ENCODE measurements at regions not wholly inside any gene's neighbourhood (a gene's known extent, or its start where the extent isn't known, plus 50 kb on each side); places are given as distances from the start of the nearest gene placed in this dataset.

DNA sequence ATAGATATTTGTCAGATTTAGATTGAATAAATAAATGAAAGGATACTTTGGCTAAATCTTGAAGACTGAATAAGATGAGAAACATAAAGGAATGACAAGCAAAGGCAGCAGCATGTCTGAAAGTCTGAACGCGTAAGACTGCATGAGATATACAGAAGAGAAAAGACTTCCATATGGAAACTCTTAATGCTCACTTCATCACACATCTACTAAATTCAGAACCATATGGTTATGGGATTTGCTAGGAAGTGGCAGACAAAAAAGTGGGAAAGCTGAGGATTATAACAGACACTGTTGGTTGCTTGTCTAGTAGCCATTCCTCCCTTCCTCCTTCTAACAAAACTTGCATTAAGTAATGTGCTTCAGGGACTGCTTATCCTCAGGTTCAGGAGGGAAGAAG is 446.7 kb downstream of the KCTD12 start:
- DNase-seq (ENCODE audit: low spot score) = no peak

DNA sequence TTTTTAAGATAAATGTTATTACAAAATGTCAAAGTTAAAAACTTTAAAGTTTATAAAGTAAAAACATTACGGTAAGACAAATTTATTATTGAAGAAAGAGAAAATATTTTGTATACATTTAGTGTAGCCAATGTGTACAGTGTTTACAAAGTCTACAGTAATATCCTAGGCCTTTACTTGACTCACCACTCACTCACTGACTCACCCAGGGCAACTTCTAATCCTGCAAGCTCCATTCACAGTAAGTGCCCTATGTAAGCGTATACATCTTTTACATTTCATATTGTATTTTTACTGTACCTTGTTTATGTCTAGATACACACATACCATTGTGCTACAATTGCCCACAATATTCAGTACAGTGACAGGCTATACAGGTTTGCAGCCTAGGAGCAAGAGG is 448.2 kb downstream of the KCTD12 start:
- no peak for DNase-seq (ENCODE audit: low spot score)

DNA sequence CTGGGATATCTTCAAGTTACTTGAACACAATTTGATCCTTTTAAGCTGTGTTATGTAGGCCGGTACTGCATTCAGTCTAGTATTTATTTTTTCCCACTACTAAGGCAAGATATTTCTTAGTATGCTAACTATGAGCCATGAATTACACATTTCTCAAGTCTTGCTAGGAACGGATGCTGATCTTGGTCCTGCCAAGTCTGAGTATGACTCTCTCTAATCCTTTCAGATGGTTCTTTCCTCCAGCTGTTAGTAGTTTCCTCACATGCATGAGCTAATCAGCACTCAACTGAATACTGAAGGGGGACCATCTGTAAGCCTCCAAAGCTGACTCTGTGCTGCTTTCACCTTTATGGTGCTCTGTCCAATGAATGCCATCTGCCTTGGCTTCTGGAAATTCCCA is 460.3 kb downstream of the KCTD12 start:
- no peak for DNase-seq (ENCODE audit: low spot score)

DNA sequence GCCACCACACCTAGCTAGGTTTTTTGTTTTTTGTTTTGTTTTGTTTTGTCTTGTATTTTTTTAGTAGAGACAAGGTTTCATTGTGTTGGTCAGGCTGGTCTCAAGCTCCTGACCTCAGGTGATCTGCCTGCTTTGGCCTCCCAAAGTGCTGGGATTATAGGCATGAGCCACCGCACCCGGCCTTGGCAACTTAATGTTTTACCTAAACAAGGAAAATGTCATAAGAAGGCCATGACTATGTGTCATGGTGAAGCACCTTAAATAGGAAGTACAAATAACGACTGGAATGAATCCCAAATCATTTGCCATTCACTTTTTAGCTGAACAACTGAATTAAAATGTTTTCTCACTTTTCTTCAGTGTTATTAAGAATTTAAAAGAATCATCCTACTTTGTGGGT is 465.2 kb downstream of the KCTD12 start:
- no peak for DNase-seq (ENCODE audit: low spot score)

DNA sequence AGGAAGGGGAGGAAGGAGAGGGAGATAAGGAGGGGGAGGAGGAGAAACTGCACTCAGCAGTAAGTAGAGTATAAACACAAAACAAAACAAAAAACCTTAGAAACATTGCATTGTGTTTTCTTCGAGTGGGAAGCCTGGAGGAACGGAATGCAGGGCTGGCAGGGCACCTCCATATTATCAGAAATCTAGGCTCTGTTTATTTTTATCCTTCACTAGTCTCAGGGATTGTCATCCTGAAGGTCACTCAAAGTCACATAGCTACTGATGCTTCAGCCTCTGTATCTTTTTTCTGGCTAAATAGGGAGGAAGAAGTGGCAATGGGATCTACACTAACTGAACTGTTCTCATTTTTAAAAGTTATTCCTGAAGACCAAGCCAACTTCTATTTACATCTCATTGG is 467.8 kb downstream of the KCTD12 start:
- DNase-seq (ENCODE audit: low spot score) = no peak

DNA sequence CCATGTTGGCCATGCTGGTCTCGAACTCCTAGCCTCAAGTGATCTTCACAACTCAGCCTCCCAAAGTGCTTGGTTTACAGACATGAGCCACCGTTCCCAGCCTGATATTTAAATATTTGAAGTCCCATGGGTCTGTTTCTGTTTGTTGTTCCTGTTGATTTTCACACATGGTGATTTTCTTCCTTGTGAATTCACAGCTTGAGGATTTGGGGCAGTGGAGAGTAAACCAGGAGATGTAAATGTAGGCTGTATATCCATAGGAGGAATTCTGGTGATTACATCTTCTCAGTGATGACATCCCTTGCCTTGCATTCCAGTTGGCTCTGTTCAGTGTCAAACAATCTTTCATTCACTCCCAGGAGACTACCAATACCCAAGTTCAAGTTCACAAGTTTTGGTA is 471.9 kb downstream of the KCTD12 start:
- DNase-seq (ENCODE audit: low spot score) = no peak

DNA sequence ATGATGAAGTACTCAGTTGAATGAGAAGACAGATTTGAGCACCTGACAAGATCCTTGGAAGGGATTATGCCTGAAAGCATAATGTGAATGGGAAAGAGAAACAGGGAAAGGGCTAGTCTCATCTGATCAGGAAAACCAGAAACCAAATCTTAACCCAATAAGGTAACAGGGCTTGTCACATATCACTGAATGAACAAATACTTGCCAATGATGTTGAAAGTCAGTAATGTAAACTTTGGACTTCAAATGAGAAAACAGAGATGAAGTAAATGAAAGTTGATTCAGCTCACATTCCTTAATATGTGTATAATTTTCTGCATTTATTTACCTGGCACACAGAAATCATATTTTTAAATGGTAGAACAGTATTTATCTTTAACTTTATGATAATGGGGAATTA is 480.0 kb downstream of the KCTD12 start:
- no peak for DNase-seq (ENCODE audit: low spot score)

DNA sequence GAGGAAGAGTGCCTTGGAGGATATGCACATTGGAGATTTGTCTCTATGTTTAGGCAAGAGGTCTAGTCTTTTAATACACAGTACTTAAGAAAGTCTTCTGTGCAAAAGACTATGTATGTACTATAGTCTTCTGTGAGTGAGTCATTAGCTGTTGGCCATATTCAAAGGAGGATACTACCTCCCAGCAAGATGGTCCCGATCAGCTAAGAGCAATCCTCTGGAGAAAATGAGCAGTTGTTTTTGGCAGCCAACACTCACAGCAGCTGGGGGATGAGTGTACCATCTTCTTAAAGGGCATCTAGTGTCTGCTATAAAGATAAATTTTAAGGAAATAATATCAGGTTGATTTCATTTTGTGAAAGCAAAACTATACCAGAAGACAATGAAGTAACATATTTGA is 487.8 kb downstream of the KCTD12 start:
- no peak for DNase-seq (ENCODE audit: low spot score)

DNA sequence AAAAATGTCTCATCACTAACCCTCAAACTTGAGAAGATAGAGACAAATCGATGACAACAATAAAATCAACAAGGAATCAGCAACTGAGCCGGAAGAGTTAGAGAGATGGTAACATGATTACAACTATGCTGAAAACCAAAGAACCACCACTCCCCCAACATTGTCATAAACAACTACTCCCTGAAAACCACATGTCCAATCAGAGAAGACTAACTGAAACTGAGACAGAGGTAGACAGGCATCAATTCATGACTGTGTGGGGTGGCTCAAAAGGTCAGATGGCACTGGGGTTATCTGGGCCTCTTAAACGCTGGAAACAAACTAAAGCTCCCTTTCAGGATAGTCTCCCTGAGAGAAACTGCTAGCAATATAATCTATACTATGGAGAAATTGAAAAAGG is 488.8 kb downstream of the KCTD12 start:
- DNase-seq (ENCODE audit: low spot score) = peak; percentile 26

DNA sequence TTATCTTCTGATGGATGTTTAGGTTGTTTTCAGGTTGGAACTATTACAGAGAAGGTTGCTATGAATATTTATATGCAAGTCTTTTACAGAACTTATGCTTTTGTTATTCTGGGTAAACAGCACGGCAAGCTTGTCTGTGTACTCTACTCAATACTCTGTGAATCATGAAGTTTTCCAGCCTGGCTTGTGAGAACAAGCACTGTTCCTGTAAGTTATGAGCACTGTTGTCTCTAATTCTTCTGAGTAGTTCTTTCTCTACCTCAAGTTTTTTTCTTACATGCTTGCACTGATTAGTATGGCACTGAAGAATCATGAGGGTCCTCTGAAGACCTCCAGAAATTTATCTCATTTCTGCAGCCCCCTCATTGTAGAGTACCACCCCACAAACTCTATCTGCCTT is 496.9 kb downstream of the KCTD12 start:
- no peak for DNase-seq (ENCODE audit: low spot score)

DNA sequence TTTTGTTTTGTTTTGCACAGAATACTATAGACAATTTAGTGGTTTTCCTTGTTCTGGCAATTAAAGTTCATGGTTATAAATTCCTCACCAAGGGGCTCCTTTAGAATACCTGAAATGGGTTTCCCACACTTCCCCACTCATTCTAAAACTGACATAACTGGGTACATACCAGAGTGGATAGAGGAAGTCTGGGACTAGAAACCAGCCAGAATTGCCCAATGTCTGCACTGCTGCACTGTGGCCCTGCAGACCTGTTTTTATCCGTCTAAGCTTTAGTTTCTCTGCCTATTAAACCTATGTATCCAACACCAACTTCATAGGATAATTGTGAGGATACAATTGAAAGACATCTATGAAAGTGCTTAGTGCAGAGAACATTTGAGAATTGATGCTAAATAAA is 498.6 kb downstream of the KCTD12 start:
- no peak for DNase-seq (ENCODE audit: low spot score)

DNA sequence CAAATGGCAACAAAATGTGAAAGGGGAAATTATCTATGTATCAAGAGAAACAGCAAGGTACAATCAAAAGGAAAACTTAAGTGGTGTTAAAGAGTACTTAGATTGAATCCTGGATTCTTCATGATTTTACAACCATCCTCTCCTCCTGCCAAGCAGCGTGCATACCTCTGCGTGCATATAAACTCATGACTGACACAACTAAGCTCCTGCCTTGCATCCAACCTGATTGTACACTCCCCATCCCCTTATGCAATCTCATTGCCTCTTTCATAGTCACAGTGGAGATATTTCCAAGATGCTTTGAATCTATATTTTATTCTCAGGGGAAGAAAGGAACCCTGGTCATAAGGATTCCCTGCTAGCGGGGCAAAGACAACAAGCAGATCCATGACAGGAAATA is 499.9 kb downstream of the KCTD12 start:
- no peak for DNase-seq (ENCODE audit: low spot score)

DNA sequence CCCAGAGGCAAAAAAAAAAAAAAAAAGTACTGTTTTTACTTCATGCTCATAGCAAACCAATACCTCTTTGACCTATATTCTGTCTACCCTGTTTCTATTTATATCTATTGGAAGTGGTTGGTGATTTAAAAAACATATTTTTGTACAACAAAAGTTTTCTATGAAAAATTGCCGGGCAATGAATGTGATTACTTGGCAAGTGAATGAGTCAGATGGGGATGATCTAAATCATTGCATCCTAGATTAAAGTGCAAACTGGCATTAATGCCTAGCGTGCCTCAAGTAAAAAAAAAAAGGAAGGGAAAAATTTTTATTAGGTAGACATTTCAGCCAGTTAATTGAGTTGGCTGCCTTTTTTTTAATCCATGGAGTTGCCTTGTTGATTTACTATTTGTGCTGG is 500.6 kb downstream of the KCTD12 start:
- DNase-seq (ENCODE audit: low spot score) = no peak

DNA sequence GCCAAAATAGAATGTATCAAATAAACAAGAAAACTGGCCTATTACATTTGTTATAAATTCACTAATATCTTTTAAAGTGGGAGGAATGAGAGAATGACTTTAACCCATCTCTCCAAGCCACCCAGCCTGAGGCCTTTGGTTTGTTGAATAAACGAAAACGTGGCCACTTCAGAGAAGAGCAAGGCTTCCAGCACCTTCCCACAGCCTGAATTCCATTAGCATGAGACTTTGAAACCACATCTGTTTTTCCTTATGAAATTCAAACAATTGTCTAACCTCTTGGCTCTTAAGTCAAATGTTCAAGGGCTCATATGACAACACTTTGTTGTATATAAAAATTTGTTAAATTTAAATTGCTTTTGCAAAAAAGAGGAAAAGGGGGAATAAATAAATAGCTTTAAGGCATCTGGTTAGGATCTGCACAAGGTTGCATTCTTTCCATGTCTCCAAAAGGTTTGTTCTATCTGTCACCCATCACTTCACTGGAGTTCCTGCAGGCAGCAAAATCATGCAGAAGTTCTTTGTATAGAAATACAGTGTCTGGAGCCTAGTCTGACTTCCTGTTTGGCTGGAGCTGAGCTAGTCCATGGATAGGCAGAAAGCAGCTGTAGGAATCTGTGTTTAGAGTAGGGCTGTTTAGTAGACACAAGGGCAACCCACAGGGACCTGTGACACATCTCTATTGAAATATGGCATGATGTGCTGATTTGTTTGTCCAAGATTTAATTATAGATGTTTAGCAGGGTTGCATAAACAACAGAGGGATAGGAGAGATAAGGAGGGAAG is 502.3 kb downstream of the KCTD12 start:
- DNase-seq (ENCODE audit: low spot score) = no peak

DNA sequence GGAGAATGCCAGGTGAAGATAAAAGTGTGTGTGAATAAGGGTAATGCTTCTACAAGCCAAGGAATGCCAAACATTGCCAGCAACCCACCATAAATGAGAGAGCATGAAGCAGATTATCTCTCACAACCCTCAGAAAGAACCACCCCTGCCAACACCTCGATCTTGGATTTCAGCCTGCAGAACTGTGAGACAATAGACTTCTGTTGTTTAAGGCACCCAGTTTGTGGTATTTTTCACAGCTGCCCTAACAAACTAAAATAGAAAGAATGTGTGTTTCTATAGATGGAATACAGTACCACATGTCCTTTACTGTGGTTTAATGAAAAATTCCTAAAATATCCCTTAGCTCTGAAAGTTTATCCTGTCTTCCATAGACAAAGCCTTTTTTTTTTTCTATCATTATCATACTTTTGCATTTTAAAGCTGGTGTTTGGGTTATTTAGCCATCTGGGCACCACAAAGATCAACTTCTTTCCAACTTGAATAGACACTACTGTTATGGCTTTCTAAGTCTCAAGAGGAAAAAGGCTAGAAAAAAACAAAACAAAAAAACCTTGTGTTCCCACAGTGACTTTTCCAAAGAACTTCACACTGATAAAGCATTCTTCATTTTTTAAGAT is 505.6 kb downstream of the KCTD12 start:
- no peak for DNase-seq (ENCODE audit: low spot score)

DNA sequence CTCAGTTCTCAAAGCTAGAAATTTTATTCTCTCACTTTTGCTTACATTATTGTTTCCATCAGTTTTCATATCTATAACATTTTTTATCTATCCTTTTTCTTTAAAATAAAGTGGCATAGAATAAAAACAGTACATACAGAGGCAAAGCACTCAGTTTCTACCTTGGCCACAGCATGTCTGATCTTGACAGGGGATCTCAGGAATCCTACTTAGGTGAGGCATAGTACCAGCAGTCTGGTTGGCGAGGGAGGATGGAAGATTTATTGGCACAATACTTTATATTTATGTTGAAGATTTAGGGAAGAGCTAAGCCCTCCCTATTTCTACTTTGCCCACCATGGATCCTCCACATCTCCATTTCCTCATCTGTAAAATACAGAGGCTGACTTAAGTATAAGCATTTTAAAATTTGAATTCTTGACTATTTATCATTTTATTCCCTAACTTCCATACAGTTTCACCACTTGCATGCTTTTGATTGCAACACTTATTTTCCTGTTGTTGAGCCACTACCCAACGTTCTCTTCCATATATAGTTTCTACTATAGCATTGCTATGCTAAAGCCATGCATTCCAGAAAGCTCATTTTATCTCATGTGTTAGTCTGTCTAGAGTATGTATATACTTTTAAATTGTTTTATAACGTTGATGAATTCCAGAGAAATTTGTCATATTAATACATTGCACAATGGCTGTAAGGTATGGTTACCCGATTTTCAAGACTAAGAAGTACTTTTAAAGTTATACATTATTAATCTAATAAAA is 506.7 kb downstream of the KCTD12 start:
- no peak for DNase-seq (ENCODE audit: low spot score)

DNA sequence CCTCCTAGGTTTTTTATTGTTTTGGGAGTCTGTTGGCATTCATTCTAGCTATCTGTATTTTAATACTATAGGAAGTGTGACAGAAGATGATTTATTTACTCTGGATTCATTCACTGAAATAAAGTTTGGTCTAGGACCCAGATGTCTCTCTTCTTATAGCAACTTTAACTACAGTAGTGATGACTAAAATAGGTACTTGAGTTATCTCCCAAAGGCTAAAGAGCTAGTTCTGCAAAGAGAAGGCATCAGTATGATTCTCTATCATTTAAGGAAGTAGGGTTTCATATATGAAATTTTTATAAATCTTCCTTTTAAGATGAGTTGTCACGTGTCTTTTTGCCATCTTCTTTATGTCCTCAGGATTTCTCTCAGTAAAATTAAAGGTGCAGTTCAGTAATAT is 507.4 kb downstream of the KCTD12 start:
- DNase-seq (ENCODE audit: low spot score) = no peak

DNA sequence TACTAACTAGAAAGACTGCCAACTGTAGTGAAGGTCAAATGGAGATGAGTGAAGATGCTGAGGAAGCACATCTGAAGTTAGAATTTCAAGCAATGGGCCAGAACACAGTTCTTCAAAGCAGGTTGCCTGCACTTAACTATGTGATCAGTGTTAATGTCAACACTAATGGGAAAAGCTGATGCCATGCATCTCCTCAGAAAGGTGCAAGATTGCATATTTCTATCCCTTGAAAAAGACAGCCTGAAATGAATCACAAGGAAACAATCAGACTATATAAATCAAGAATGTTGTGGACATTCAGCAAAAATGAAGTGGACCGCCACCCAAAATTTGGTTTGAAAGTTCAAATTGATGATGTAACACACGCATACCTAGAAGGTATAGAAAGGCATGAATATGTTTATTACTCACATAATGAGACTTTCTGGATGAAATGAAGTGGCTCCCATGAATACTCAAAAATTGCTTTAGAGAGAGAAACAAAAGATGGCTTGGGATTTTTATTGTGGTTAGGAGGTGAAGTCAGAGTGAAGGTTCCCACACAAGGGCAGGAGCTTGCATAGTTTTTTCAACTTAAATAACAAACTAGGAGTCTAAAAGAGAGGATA is 522.4 kb downstream of the KCTD12 start:
- DNase-seq (ENCODE audit: low spot score) = no peak

DNA sequence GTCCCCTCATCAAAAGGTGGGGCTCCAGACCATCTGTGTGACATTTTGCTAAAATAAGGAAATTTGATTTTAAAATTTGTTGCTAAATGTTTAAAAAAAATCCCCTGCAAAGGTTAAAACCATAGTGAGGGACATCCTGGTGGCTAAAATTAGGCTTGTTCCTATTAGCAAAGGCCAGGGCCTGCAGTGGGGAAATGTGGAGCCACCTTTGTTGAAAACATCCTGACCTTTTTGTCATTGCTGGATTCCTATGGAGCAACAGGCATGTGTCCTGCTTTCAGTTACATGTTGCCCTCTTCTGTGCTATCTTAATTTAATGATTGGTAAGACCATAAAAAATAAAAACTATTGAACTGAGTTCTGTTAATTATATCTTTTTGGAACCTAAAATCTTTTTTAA is 524.3 kb downstream of the KCTD12 start:
- DNase-seq (ENCODE audit: low spot score) = no peak

DNA sequence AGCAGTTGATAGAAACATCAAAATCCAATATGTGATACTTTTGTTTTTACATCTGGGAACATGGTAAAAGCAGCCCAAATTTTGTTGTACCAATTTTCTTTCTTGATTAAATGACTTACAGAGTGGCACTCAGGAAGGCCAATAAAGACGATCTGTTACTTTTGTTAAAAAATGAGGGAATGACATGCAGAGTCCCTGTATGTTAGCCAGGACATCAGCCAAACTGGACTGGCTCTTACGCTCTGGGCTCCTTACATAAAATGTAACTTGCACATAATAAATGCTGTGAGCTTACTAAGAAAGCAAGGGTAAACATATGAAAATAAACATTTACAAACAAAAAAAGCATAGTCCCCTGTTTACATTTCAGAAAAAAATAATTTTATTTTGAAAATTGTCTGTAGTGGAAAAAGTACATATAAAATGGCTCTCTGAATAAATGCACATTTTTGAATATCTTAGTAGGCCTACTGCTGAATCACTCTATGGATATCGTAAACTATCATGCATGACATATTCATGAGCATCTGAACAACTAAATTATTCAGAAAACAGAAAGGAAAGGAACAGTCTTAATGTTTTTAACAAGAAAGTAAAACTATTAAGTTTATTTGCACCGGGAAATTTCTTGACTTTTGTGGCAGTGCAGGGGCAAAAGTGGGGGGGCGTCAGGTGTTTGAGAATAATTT is 534.5 kb downstream of the KCTD12 start:
- no peak for DNase-seq (ENCODE audit: low spot score)

DNA sequence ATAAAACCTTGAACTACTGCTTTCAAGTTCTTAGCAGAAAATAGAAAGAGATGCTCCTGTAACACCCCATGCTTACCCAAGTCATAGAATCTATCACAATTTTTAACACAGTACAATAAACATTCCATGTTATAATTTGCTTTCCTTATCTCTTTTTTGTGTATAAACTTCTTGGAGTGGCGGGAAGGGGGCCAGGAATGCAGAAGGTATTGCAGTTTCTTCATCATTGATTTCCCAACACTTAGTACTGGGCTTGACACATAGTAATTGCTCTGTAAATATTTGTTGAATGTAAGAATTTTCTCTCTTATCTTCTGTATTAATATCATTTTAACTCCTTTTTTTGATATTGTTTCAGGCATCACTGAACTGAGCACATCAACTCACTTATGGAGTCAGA is 535.8 kb downstream of the KCTD12 start:
- no peak for DNase-seq (ENCODE audit: low spot score)

DNA sequence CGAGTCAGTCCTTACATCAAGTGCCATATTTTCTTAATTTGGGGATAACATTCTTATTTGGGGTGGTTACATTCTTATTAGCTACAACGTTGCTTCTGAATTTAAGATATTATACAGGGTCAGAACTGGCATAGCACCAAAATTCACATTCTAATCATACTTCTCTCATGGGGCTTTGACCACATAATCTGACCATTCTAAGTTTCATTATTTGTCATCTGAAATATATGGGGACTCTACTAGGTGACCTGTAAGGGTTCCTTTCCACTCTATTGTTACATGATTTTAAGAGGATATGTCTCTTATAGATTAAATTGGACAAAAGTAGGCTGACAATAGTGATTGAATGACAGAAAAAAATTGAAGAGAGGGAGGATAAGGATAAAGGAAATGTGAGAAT is 536.5 kb downstream of the KCTD12 start:
- no peak for DNase-seq (ENCODE audit: low spot score)
